ENCODE measurements at regions not wholly inside any gene's neighbourhood (a gene's known extent, or its start where the extent isn't known, plus 50 kb on each side); places are given as distances from the start of the nearest gene placed in this dataset.

DNA sequence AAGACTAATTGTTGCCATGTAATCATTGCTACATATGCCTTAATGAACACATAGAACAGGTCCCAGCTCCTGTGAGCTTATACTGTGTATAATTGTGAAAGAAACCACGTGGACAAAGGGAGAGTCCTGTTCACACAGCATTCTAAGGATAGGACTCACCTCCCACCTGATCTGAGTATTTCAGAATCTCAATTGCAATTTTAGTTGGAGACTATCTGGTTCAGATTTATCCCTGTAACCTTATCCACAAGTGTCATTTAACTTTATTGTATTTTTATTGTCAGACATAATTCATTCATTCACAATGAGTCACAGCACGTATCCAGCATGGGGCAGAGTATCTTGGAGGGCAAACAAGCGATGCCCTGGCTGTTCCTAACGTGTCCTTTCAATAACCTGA, 448.3 kb downstream of the NTRK2 start:
- Histone ChIP-seq H3K27me3 (ENCODE audit: control insufficient read depth, insufficient read depth, low read length) (no peaks in the 10 kb centered on the region), H3K4me1 (ENCODE audit: control insufficient read depth, insufficient read depth, low read length) (no peaks in the 10 kb centered on the region), H3K9me3 (ENCODE audit: control insufficient read depth, insufficient read depth, low read depth, low read length) (no peaks in the 10 kb centered on the region), H3K36me3 (ENCODE audit: control insufficient read depth, insufficient read depth, low read length) (no peaks in the 10 kb centered on the region), H3K27ac (ENCODE audit: low read length) (no peak overlapping the region), H3K4me3 (ENCODE audit: low read depth in 2 of 2, low read length in 2 of 2) (no peak overlapping the region)
- in situ Hi-C loops (cut with HindIII; ENCODE audit: low pct_unique_long_range_greater_than_20kb, low sequenced_read_pairs): no loop called here
- CTCF ChIA-PET: no interaction called here
- no TSS peak for BruUV-seq (replicated peaks)
- ATAC-seq (no peak), DNase-seq (ENCODE audit: low read depth, low spot score) (no peak)
- POLR2A ChIA-PET: no interaction called here
- TF ChIP-seq SIN3A (IDR thresholded peaks at IDR 0.05; ENCODE audit: borderline replicate concordance, insufficient read depth, low read depth, low read length): no peak
- TF ChIP-seq TCF7L2 (IDR thresholded peaks at IDR 0.05; ENCODE audit: low read depth, low read length): no peak
- intact Hi-C loops (cut with micrococcal nuclease; ENCODE audit: unreplicated experiment): no loop called here

DNA sequence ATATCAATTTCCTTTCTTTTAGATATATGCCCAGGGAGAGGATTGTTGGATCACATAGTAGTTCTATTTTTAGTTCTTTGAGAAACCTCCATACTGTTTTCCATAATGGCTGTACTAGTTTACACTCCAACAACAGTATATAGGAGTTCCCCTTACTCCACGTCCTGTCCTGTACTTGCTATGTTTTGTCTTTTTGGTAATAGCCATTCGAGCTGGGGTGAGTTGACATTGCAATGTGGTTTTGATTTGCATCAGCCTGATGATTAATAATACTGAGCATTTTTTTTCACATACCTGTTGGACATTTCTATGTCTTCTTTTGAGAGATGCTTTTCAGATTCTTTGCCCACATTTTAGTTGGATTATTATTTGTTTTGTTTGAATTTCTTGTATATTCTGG, 445.9 kb downstream of the NTRK2 start:
- ATAC-seq (no peak), DNase-seq (ENCODE audit: low read depth, low spot score) (no peak)
- Histone ChIP-seq H3K4me3 (ENCODE audit: low read depth in 2 of 2, low read length in 2 of 2) (no peak overlapping the region), H3K27ac (ENCODE audit: low read length) (no peak overlapping the region), H3K4me1 (ENCODE audit: control insufficient read depth, insufficient read depth, low read length) (no peaks in the 10 kb centered on the region), H3K36me3 (ENCODE audit: control insufficient read depth, insufficient read depth, low read length) (no peaks in the 10 kb centered on the region), H3K9me3 (ENCODE audit: control insufficient read depth, insufficient read depth, low read depth, low read length) (no peaks in the 10 kb centered on the region), H3K27me3 (ENCODE audit: control insufficient read depth, insufficient read depth, low read length) (no peaks in the 10 kb centered on the region)
- POLR2A ChIA-PET: no interaction called here
- CTCF ChIA-PET: no interaction called here
- BruUV-seq (replicated peaks): no TSS peak
- intact Hi-C loops (cut with micrococcal nuclease; ENCODE audit: unreplicated experiment): no loop called here
- in situ Hi-C loops (cut with HindIII; ENCODE audit: low pct_unique_long_range_greater_than_20kb, low sequenced_read_pairs): no loop called here
- no peak for TF ChIP-seq TCF7L2 (IDR thresholded peaks at IDR 0.05; ENCODE audit: low read depth, low read length)
- TF ChIP-seq, protein P1, sequence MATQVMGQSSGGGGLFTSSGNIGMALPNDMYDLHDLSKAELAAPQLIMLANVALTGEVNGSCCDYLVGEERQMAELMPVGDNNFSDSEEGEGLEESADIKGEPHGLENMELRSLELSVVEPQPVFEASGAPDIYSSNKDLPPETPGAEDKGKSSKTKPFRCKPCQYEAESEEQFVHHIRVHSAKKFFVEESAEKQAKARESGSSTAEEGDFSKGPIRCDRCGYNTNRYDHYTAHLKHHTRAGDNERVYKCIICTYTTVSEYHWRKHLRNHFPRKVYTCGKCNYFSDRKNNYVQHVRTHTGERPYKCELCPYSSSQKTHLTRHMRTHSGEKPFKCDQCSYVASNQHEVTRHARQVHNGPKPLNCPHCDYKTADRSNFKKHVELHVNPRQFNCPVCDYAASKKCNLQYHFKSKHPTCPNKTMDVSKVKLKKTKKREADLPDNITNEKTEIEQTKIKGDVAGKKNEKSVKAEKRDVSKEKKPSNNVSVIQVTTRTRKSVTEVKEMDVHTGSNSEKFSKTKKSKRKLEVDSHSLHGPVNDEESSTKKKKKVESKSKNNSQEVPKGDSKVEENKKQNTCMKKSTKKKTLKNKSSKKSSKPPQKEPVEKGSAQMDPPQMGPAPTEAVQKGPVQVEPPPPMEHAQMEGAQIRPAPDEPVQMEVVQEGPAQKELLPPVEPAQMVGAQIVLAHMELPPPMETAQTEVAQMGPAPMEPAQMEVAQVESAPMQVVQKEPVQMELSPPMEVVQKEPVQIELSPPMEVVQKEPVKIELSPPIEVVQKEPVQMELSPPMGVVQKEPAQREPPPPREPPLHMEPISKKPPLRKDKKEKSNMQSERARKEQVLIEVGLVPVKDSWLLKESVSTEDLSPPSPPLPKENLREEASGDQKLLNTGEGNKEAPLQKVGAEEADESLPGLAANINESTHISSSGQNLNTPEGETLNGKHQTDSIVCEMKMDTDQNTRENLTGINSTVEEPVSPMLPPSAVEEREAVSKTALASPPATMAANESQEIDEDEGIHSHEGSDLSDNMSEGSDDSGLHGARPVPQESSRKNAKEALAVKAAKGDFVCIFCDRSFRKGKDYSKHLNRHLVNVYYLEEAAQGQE (IDR thresholded peaks at IDR 0.05; ENCODE audit: insufficient read depth in 1 of 2, low read depth in 2 of 2, low read length in 1 of 2): no peak
- TF ChIP-seq, protein P2, sequence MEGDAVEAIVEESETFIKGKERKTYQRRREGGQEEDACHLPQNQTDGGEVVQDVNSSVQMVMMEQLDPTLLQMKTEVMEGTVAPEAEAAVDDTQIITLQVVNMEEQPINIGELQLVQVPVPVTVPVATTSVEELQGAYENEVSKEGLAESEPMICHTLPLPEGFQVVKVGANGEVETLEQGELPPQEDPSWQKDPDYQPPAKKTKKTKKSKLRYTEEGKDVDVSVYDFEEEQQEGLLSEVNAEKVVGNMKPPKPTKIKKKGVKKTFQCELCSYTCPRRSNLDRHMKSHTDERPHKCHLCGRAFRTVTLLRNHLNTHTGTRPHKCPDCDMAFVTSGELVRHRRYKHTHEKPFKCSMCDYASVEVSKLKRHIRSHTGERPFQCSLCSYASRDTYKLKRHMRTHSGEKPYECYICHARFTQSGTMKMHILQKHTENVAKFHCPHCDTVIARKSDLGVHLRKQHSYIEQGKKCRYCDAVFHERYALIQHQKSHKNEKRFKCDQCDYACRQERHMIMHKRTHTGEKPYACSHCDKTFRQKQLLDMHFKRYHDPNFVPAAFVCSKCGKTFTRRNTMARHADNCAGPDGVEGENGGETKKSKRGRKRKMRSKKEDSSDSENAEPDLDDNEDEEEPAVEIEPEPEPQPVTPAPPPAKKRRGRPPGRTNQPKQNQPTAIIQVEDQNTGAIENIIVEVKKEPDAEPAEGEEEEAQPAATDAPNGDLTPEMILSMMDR (IDR thresholded peaks at IDR 0.05): no peak
- no peak for TF ChIP-seq SIN3A (IDR thresholded peaks at IDR 0.05; ENCODE audit: borderline replicate concordance, insufficient read depth, low read depth, low read length)
- no peak for TF ChIP-seq POLR2AphosphoS5 (IDR thresholded peaks at IDR 0.05; ENCODE audit: low read depth, low read length)

DNA sequence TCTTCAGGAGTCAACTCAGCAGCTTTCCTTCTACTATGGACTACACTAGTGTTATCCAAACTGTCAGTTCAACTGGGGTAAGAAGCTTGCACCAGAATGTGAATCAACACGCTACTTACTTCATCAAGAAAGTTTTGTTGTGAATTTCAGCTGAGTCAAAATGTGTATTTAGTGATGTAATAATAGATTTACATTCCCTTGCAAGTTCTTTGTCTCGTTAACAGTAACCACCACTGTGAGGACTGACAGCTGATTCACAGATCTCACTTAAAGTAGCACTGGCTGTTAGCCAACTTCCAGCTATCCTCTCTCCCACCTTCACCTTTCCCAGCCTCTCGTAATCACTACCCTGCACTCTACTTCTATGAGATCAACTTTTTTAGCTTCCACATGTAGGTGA, 445.3 kb downstream of the NTRK2 start:
- ChIA-PET POLR2A (interaction anchor here (0.6 kb wide), 1 partner anchor 26 kb away, joined by 9 read pairs; no protein-coding TSS in a partner anchor), CTCF (interaction anchor here (0.6 kb wide), 1 partner anchor 305 kb away, joined by 12 read pairs; no protein-coding TSS in a partner anchor)
- intact Hi-C loops (cut with micrococcal nuclease; ENCODE audit: unreplicated experiment) (no loop called here), in situ Hi-C loops (cut with HindIII; ENCODE audit: low pct_unique_long_range_greater_than_20kb, low sequenced_read_pairs) (no loop called here)
- Histone ChIP-seq H3K4me3 (ENCODE audit: low read depth in 2 of 2, low read length in 2 of 2) (no peak overlapping the region), H3K9me3 (ENCODE audit: control insufficient read depth, insufficient read depth, low read depth, low read length) (no peaks in the 10 kb centered on the region), H3K27me3 (ENCODE audit: control insufficient read depth, insufficient read depth, low read length) (no peaks in the 10 kb centered on the region), H3K36me3 (ENCODE audit: control insufficient read depth, insufficient read depth, low read length) (no peaks in the 10 kb centered on the region), H3K27ac (ENCODE audit: low read length) (no peak overlapping the region), H3K4me1 (ENCODE audit: control insufficient read depth, insufficient read depth, low read length) (no peaks in the 10 kb centered on the region)
- no peak for TF ChIP-seq POLR2AphosphoS5 (IDR thresholded peaks at IDR 0.05; ENCODE audit: low read depth, low read length)
- TF ChIP-seq SIN3A (IDR thresholded peaks at IDR 0.05; ENCODE audit: borderline replicate concordance, insufficient read depth, low read depth, low read length): no peak
- no peak for TF ChIP-seq TCF7L2 (IDR thresholded peaks at IDR 0.05; ENCODE audit: low read depth, low read length)
- TF ChIP-seq, protein P1 (IDR thresholded peaks at IDR 0.05; ENCODE audit: insufficient read depth in 1 of 2, low read depth in 2 of 2, low read length in 1 of 2): no peak
- TF ChIP-seq, protein P2 (IDR thresholded peaks at IDR 0.05): no peak
- BruUV-seq (replicated peaks): no TSS peak
- DNase-seq (ENCODE audit: low read depth, low spot score) (no peak), ATAC-seq (no peak)
